KMS-11 (cell line): ENCODE measurements at regions not wholly inside any gene's neighbourhood (a gene's known extent, or its start where the extent isn't known, plus 50 kb on each side); places are given as distances from the start of the nearest gene placed in this dataset.

Source experiments
- H2AFZ ChIP-seq: fragments of 200-600 bp; sonication (generic); 2 replicates; pipeline ENCODE4 v1.6.1; 2016; ENCODE audit warnings: antibody characterized with exemption, mixed run types, low read depth
- H3K27ac ChIP-seq: fragments of 200-600 bp; sonication (generic); 2 replicates; pipeline ENCODE4 v1.6.1; 2016; ENCODE audit warnings: mild to moderate bottlenecking, mixed run types
- H3K27me3 ChIP-seq: fragments of 200-600 bp; sonication (generic); 2 replicates; pipeline ENCODE4 v1.6.1; 2017; ENCODE audit warnings: mild to moderate bottlenecking, low read depth, mixed run types, moderate library complexity; ENCODE audit not compliant: insufficient read depth
- H3K36me3 ChIP-seq: fragments of 200-600 bp; sonication (generic); 2 replicates; pipeline ENCODE4 v1.6.1; 2017; ENCODE audit warnings: mild to moderate bottlenecking, mixed run types; ENCODE audit not compliant: insufficient read depth
- H3K4me1 ChIP-seq: fragments of 200-600 bp; sonication (generic); 2 replicates; pipeline ENCODE4 v1.6.1; 2016; ENCODE audit warnings: mild to moderate bottlenecking, low read depth, mixed run types; ENCODE audit not compliant: poor library complexity, severe bottlenecking
- H3K4me2 ChIP-seq: fragments of 200-600 bp; sonication (generic); 2 replicates; pipeline ENCODE4 v1.7.0; 2016; ENCODE audit warnings: mild to moderate bottlenecking, mixed run types
- H3K4me3 ChIP-seq: fragments of 200-600 bp; sonication (generic); IDR thresholded peaks from 2 replicates; pipeline ENCODE4 v1.6.1; 2017; ENCODE audit warnings: low read depth, low read length, mixed read lengths; ENCODE audit not compliant: insufficient read depth
- H3K79me2 ChIP-seq: fragments of 200-600 bp; sonication (generic); 2 replicates; pipeline ENCODE4 v1.6.1; 2016; ENCODE audit warnings: low read depth, mixed run types; ENCODE audit not compliant: insufficient read depth
- H3K9ac ChIP-seq: fragments of 200-600 bp; sonication (generic); 2 replicates; pipeline ENCODE4 v1.6.1; 2016; ENCODE audit warnings: mild to moderate bottlenecking, mixed run types
- H4K20me1 ChIP-seq: fragments of 200-600 bp; sonication (generic); 2 replicates; pipeline ENCODE4 v1.6.1; 2016; ENCODE audit warnings: mild to moderate bottlenecking, mixed run types; ENCODE audit not compliant: insufficient read depth
- CTCF ChIP-seq: fragments of 200-600 bp; sonication (generic); conservative IDR thresholded peaks from 2 replicates; pipeline ENCODE4 v1.6.1; 2017; ENCODE audit warnings: low read depth, mild to moderate bottlenecking, antibody characterized with exemption, low read length, moderate library complexity, mixed read lengths

GRCh38 chr2:220646424-220646823, 925.7 kb downstream of the EPHA4 start:
- no peaks in the 10 kb centered on the region for H4K20me1 ChIP-seq
- H3K79me2 ChIP-seq = no peaks in the 10 kb centered on the region
- no peaks in the 10 kb centered on the region for H3K36me3 ChIP-seq
- TF ChIP-seq CTCF = no peak
- H3K4me3 ChIP-seq = no peak overlapping the region
- no peak overlapping the region for H2AFZ ChIP-seq
- no peaks in the 10 kb centered on the region for H3K4me1 ChIP-seq
- no peak overlapping the region for H3K27ac ChIP-seq
- no peak overlapping the region for H3K4me2 ChIP-seq
- H3K9ac ChIP-seq = no peak overlapping the region
- H3K27me3 ChIP-seq = no peaks in the 10 kb centered on the region

DNA sequence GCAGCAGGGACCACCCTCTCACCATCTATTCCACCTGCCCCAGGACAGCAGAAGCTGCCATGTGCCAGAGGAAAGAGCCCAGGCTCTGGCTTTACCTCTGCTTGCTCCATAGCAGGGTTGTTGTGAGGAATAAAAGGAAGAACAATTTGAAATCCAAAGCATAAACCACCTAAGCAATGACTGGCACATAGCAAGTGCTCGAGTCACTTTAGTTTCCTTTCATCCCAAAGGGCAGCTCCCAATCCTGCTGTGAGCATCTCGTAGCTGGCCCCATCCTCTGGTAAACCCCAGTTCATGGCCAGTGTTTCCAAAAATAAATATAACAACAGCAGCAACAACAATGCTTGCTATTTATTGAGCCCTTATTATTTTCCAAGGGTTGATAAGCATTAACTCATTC, 923.5 kb downstream of the EPHA4 start:
- H3K4me2 ChIP-seq = no peak overlapping the region
- no peak overlapping the region for H3K9ac ChIP-seq
- H3K4me3 ChIP-seq = no peak overlapping the region
- H4K20me1 ChIP-seq = no peaks in the 10 kb centered on the region
- no peak overlapping the region for H3K27ac ChIP-seq
- no peaks in the 10 kb centered on the region for H3K79me2 ChIP-seq
- H3K27me3 ChIP-seq = no peaks in the 10 kb centered on the region
- no peaks in the 10 kb centered on the region for H3K36me3 ChIP-seq
- TF ChIP-seq CTCF = no peak
- no peaks in the 10 kb centered on the region for H3K4me1 ChIP-seq
- H2AFZ ChIP-seq = no peak overlapping the region

GRCh38 chr2:220653776-220654175, 918.3 kb downstream of the EPHA4 start:
- Histone ChIP-seq H3K4me1 (no peaks in the 10 kb centered on the region), H3K4me3 (no peak overlapping the region), H3K27me3 (no peaks in the 10 kb centered on the region), H3K9ac (no peak overlapping the region), H4K20me1 (no peaks in the 10 kb centered on the region), H3K27ac (no peak overlapping the region), H3K79me2 (no peaks in the 10 kb centered on the region), H2AFZ (no peak overlapping the region), H3K36me3 (no peaks in the 10 kb centered on the region), H3K4me2 (no peak overlapping the region)
- TF ChIP-seq CTCF = no peak

DNA sequence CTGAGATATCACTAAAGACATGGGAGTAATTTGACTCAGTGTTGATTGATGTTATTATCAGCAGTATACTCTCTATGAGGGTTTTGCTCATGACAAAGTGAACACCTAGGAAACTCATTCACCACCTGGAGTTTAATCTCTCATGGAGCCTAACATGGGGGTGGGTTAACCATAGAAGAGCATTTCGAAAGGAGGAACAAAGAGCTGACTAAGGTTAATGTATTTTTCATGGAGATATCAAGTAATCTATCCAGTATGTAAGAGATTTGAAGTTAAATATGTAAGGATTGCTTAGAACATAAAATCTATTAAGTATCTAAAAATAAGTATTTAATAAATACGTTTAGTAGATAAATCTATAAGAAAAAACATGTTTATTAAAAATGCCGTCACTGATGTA, 917.8 kb downstream of the EPHA4 start:
- Histone ChIP-seq H3K27ac (no peak overlapping the region), H3K36me3 (no peaks in the 10 kb centered on the region), H2AFZ (no peak overlapping the region), H3K27me3 (no peaks in the 10 kb centered on the region), H4K20me1 (no peaks in the 10 kb centered on the region), H3K4me2 (no peak overlapping the region), H3K9ac (no peak overlapping the region), H3K79me2 (no peaks in the 10 kb centered on the region), H3K4me3 (no peak overlapping the region), H3K4me1 (no peaks in the 10 kb centered on the region)
- TF ChIP-seq CTCF = no peak
